Skin epidermis (tissue), 12 donors: ENCODE measurements at regions not wholly inside any gene's neighbourhood (a gene's known extent, or its start where the extent isn't known, plus 50 kb on each side); places are given as distances from the start of the nearest gene placed in this dataset.
A peak's percentile ranks its signal among the peaks of the same experiment; 100 is the strongest.
"Not testable (repeated sequence)": the region's sequence is repeated elsewhere in the genome, so short reads cannot be mapped to it uniquely, and the experiment has no call there.

Experiments used
- H3K27ac ChIP-seq, 21 experiments: fragments of 200-600 bp; sonication (generic) in 11 of 21; one replicate each; pipeline ENCODE4 v1.5.0; 2020; ENCODE audit warnings: mild to moderate bottlenecking in 3 of 21, inconsistent platforms in 2 of 21, moderate library complexity in 2 of 21
- H3K4me3 ChIP-seq, 7 experiments: fragments of 200-600 bp; sonication (generic) in 2 of 7; one replicate each; pipeline ENCODE4 v1.5.0; 2020; ENCODE audit warnings: inconsistent platforms in 2 of 7, mild to moderate bottlenecking in 2 of 7, moderate library complexity in 1 of 7

GRCh38 chr22:33144721-33145120, 86.5 kb upstream of the SYN3 start:
- Histone ChIP-seq H3K27ac (no peak overlapping the region), H3K4me3 (no peak overlapping the region)

GRCh38 chr22:33142282-33143055, 84.3 kb upstream of the SYN3 start:
- Histone ChIP-seq H3K4me3 (no peak overlapping the region), H3K27ac (no peak overlapping the region)

GRCh38 chr22:33139937-33140336, 81.8 kb upstream of the SYN3 start:
- H3K4me3 ChIP-seq: no peak overlapping the region
- no peak overlapping the region for H3K27ac ChIP-seq

GRCh38 chr22:33138333-33138732, 80.2 kb upstream of the SYN3 start:
- H3K4me3 ChIP-seq, H3K27ac ChIP-seq: not testable (repeated sequence)

- H3K27ac ChIP-seq: no peak overlapping the region
- no peak overlapping the region for H3K4me3 ChIP-seq
These were observed 72.3 kb upstream of the SYN3 start for GRCh38 chr22:33130473-33130872.

- Histone ChIP-seq H3K27ac (no peak overlapping the region), H3K4me3 (no peak overlapping the region)
These were observed 71.4 kb upstream of the SYN3 start for GRCh38 chr22:33129621-33130020.

- no peak overlapping the region for H3K27ac ChIP-seq
- H3K4me3 ChIP-seq: no peak overlapping the region
These were observed 68.7 kb upstream of the SYN3 start for GRCh38 chr22:33126881-33127280.

GRCh38 chr22:33124471-33124870, 66.3 kb upstream of the SYN3 start:
- Histone ChIP-seq H3K27ac (no peak overlapping the region), H3K4me3 (no peak overlapping the region)

- not testable (repeated sequence) for H3K27ac ChIP-seq, H3K4me3 ChIP-seq
These were observed 64.3 kb upstream of the SYN3 start for GRCh38 chr22:33122439-33122838.

- no peak overlapping the region for H3K4me3 ChIP-seq
- no peak overlapping the region for H3K27ac ChIP-seq
These were observed 60.9 kb upstream of the SYN3 start for GRCh38 chr22:33119044-33119443.

GRCh38 chr22:33117821-33118220, 59.6 kb upstream of the SYN3 start:
- no peak overlapping the region for H3K4me3 ChIP-seq
- no peak overlapping the region for H3K27ac ChIP-seq

GRCh38 chr22:33116841-33117547, 58.8 kb upstream of the SYN3 start:
- H3K4me3 ChIP-seq: no peak overlapping the region
- H3K27ac ChIP-seq: no peak overlapping the region

GRCh38 chr22:33114565-33114964, 56.4 kb upstream of the SYN3 start:
- no peak overlapping the region for H3K27ac ChIP-seq
- no peak overlapping the region for H3K4me3 ChIP-seq

- Histone ChIP-seq H3K4me3 (no peak overlapping the region), H3K27ac (no peak overlapping the region)
These were observed 54.4 kb upstream of the SYN3 start for GRCh38 chr22:33112580-33112979.

GRCh38 chr22:33111491-33111890, 53.3 kb upstream of the SYN3 start:
- H3K4me3 ChIP-seq: no peak overlapping the region

GRCh38 chr22:33110562-33111163, 52.5 kb upstream of the SYN3 start:
- Histone ChIP-seq H3K27ac (peak overlapping the region in 1 of 21 experiments; percentile 58), H3K4me3 (no peak overlapping the region)

More at GRCh38 chr22:33111491-33111890, 53.3 kb upstream of the SYN3 start:
- H3K27ac ChIP-seq: peak overlapping the region in 1 of 21 experiments; percentile 58

GRCh38 chr22:33109514-33110430, 51.6 kb upstream of the SYN3 start:
- no peak overlapping the region for H3K27ac ChIP-seq

GRCh38 chr22:33108037-33108436, 49.9 kb upstream of the SYN3 start:
- no peak overlapping the region for H3K4me3 ChIP-seq

More at GRCh38 chr22:33109514-33110430, 51.6 kb upstream of the SYN3 start:
- no peak overlapping the region for H3K4me3 ChIP-seq

More at GRCh38 chr22:33108037-33108436, 49.9 kb upstream of the SYN3 start:
- H3K27ac ChIP-seq: no peak overlapping the region
